IMR-90 (cell line): ENCODE measurements at regions not wholly inside any gene's neighbourhood (a gene's known extent, or its start where the extent isn't known, plus 50 kb on each side); places are given as distances from the start of the nearest gene placed in this dataset.

Experiments used
- CEBPB ChIP-seq: IDR thresholded peaks from 2 replicates; pipeline ENCODE4 v1.6.1; 2012; ENCODE audit warnings: low read depth, low read length, improper control_type of control experiment
- CTCF ChIP-seq: conservative IDR thresholded peaks from 2 replicates; pipeline ENCODE4 v1.5.1; 2012; ENCODE audit warnings: mild to moderate bottlenecking, low read depth, low read length, improper control_type of control experiment
- FOS ChIP-seq: fragments of 150-350 bp; IDR thresholded peaks from 2 replicates; pipeline ENCODE4 v1.6.1; 2016; ENCODE audit warnings: low read depth, low read length
- MAFK ChIP-seq: IDR thresholded peaks from 2 replicates; pipeline ENCODE4 v1.6.1; 2012; ENCODE audit warnings: low read depth, low read length, improper control_type of control experiment
- MAZ ChIP-seq: IDR thresholded peaks from 2 replicates; pipeline ENCODE4 v1.6.1; 2012; ENCODE audit warnings: low read depth, mild to moderate bottlenecking, low read length, improper control_type of control experiment, moderate library complexity, borderline replicate concordance
- MXI1 ChIP-seq: IDR thresholded peaks from 2 replicates; pipeline ENCODE4 v1.6.1; 2012; ENCODE audit warnings: low read depth, mild to moderate bottlenecking, low read length, moderate library complexity, borderline replicate concordance
- POLR2A ChIP-seq: IDR thresholded peaks from 2 replicates; pipeline ENCODE4 v1.6.1; 2012; ENCODE audit warnings: mild to moderate bottlenecking, low read depth, low read length
- RAD21 ChIP-seq: IDR thresholded peaks from 2 replicates; pipeline ENCODE4 v1.6.1; 2012; ENCODE audit warnings: low read length, improper control_type of control experiment
- RFX5 ChIP-seq: IDR thresholded peaks from 2 replicates; pipeline ENCODE4 v1.8.0; 2012; ENCODE audit warnings: low read depth, mild to moderate bottlenecking, low read length, moderate library complexity
- SMC3 ChIP-seq: fragments of 150-350 bp; IDR thresholded peaks from 2 replicates; pipeline ENCODE4 v1.6.1; 2016; ENCODE audit warnings: low read depth, mild to moderate bottlenecking, antibody characterized with exemption, low read length, moderate library complexity
- USF2 ChIP-seq: fragments of 150-350 bp; IDR thresholded peaks from 2 replicates; pipeline ENCODE4 v1.6.1; 2017; ENCODE audit warnings: mild to moderate bottlenecking, antibody characterized with exemption, low read length, low read depth

GRCh38 chr3:144931590-144931989 lies 960.0 kb downstream of the DIPK2A start:
- TF ChIP-seq RAD21: no peak
- TF ChIP-seq CTCF: no peak
- TF ChIP-seq FOS: no peak
- no peak for TF ChIP-seq POLR2A
- no peak for TF ChIP-seq RFX5
- TF ChIP-seq CEBPB: no peak
- no peak for TF ChIP-seq MXI1
- TF ChIP-seq MAFK: no peak
- TF ChIP-seq SMC3: no peak
- no peak for TF ChIP-seq MAZ
- no peak for TF ChIP-seq USF2
